ENCODE measurements at regions not wholly inside any gene's neighbourhood (a gene's known extent, or its start where the extent isn't known, plus 50 kb on each side); places are given as distances from the start of the nearest gene placed in this dataset.

GRCh38 chr14:87676814-87677437 lies 316.1 kb downstream of the GALC start:
- CTCF ChIA-PET (ENCODE audit: partially characterized antibody), result no interaction called here
- no peak overlapping the region for H3K4me3 Mint-ChIP-seq
- Histone ChIP-seq H3K27ac (ENCODE audit: low read depth, low read length) (no peak overlapping the region), H3K4me1 (ENCODE audit: insufficient read depth, low read length) (no peaks in the 10 kb centered on the region), H3K9me3 (ENCODE audit: control insufficient read depth in 1 of 2, low read length in 2 of 2) (no peaks in the 10 kb centered on the region), H3K36me3 (ENCODE audit: insufficient read depth, low read length) (no peaks in the 10 kb centered on the region), H3K4me3 (ENCODE audit: low read length in 2 of 2) (no peak overlapping the region), H3K27me3 (ENCODE audit: insufficient read depth, low read length) (no peaks in the 10 kb centered on the region)
- no peaks in the 10 kb centered on the region for H3K4me1 Mint-ChIP-seq
- intact Hi-C loops (cut with micrococcal nuclease), result no loop called here
- H3K27ac Mint-ChIP-seq, result no peak overlapping the region
- POLR2A ChIA-PET (ENCODE audit: partially characterized antibody), result no interaction called here
- no peak for DNase-seq
- H3K27me3 Mint-ChIP-seq, result no peaks in the 10 kb centered on the region
- H3K9me3 Mint-ChIP-seq, result peaks cover 0 to 6% (median 1%) of the 10 kb centered on the region in 8 donors
- no peaks in the 10 kb centered on the region for H3K36me3 Mint-ChIP-seq

- Histone ChIP-seq H3K27me3 (ENCODE audit: insufficient read depth, low read length) (no peaks in the 10 kb centered on the region), H3K36me3 (ENCODE audit: insufficient read depth, low read length) (no peaks in the 10 kb centered on the region), H3K9me3 (ENCODE audit: control insufficient read depth in 1 of 2, low read length in 2 of 2) (no peaks in the 10 kb centered on the region), H3K4me3 (ENCODE audit: low read length in 2 of 2) (no peak overlapping the region), H3K4me1 (ENCODE audit: insufficient read depth, low read length) (no peaks in the 10 kb centered on the region), H3K27ac (ENCODE audit: low read depth, low read length) (no peak overlapping the region)
- no peaks in the 10 kb centered on the region for H3K4me1 Mint-ChIP-seq
- no peaks in the 10 kb centered on the region for H3K36me3 Mint-ChIP-seq
- peaks cover 0 to 18% (median 2%) of the 10 kb centered on the region in 8 donors for H3K9me3 Mint-ChIP-seq
- ChIA-PET POLR2A (ENCODE audit: partially characterized antibody) (no interaction called here), CTCF (ENCODE audit: partially characterized antibody) (no interaction called here)
- H3K4me3 Mint-ChIP-seq, result no peak overlapping the region
- no peak overlapping the region for H3K27ac Mint-ChIP-seq
- DNase-seq, result no peak
- no peaks in the 10 kb centered on the region for H3K27me3 Mint-ChIP-seq
- intact Hi-C loops (cut with micrococcal nuclease), result no loop called here
Measured at GRCh38 chr14:87667659-87668058, 325.3 kb downstream of the GALC start.

- Histone ChIP-seq H3K9me3 (ENCODE audit: control insufficient read depth in 1 of 2, low read length in 2 of 2) (no peaks in the 10 kb centered on the region), H3K27me3 (ENCODE audit: insufficient read depth, low read length) (no peaks in the 10 kb centered on the region), H3K4me3 (ENCODE audit: low read length in 2 of 2) (no peak overlapping the region), H3K36me3 (ENCODE audit: insufficient read depth, low read length) (no peaks in the 10 kb centered on the region), H3K4me1 (ENCODE audit: insufficient read depth, low read length) (no peaks in the 10 kb centered on the region), H3K27ac (ENCODE audit: low read depth, low read length) (no peak overlapping the region)
- Mint-ChIP-seq H3K9me3 (peaks cover 0 to 18% (median 8%) of the 10 kb centered on the region in 8 donors), H3K4me3 (no peak overlapping the region), H3K27ac (no peak overlapping the region), H3K4me1 (no peaks in the 10 kb centered on the region), H3K27me3 (peaks cover 0 to 1% of the 10 kb centered on the region in 2 donors), H3K36me3 (no peaks in the 10 kb centered on the region)
- intact Hi-C loops (cut with micrococcal nuclease), result no loop called here
- ChIA-PET CTCF (ENCODE audit: partially characterized antibody) (interaction anchor here (1.0 kb wide), 1 partner anchor 22 kb away, joined by 3 read pairs; no protein-coding TSS in a partner anchor), POLR2A (ENCODE audit: partially characterized antibody) (no interaction called here)
- no peak for DNase-seq
Measured at GRCh38 chr14:87656315-87656714, 336.7 kb downstream of the GALC start.

GRCh38 chr14:87652278-87652677 lies 340.7 kb downstream of the GALC start:
- H3K9me3 Mint-ChIP-seq, result peaks cover 5 to 26% (median 16%) of the 10 kb centered on the region in 8 donors
- Histone ChIP-seq H3K4me1 (ENCODE audit: insufficient read depth, low read length) (no peaks in the 10 kb centered on the region), H3K9me3 (ENCODE audit: control insufficient read depth in 1 of 2, low read length in 2 of 2) (peaks cover 0 to 4% of the 10 kb centered on the region in 2 donors), H3K4me3 (ENCODE audit: low read length in 2 of 2) (no peak overlapping the region), H3K27ac (ENCODE audit: low read depth, low read length) (no peak overlapping the region), H3K36me3 (ENCODE audit: insufficient read depth, low read length) (no peaks in the 10 kb centered on the region), H3K27me3 (ENCODE audit: insufficient read depth, low read length) (no peaks in the 10 kb centered on the region)
- intact Hi-C loops (cut with micrococcal nuclease), result no loop called here
- ChIA-PET CTCF (ENCODE audit: partially characterized antibody) (no interaction called here), POLR2A (ENCODE audit: partially characterized antibody) (no interaction called here)
- H3K4me1 Mint-ChIP-seq, result no peaks in the 10 kb centered on the region
- no peak overlapping the region for H3K27ac Mint-ChIP-seq
- no peaks in the 10 kb centered on the region for H3K36me3 Mint-ChIP-seq
- no peak for DNase-seq
- no peaks in the 10 kb centered on the region for H3K27me3 Mint-ChIP-seq
- no peak overlapping the region for H3K4me3 Mint-ChIP-seq

- Mint-ChIP-seq H3K4me3 (no peak overlapping the region), H3K27ac (no peak overlapping the region), H3K36me3 (no peaks in the 10 kb centered on the region), H3K27me3 (no peaks in the 10 kb centered on the region), H3K4me1 (no peaks in the 10 kb centered on the region), H3K9me3 (peaks cover 8 to 18% (median 11%) of the 10 kb centered on the region in 8 donors)
- H3K27me3 ChIP-seq (ENCODE audit: insufficient read depth, low read length), result no peaks in the 10 kb centered on the region
- intact Hi-C loops (cut with micrococcal nuclease), result no loop called here
- ChIA-PET POLR2A (ENCODE audit: partially characterized antibody) (no interaction called here), CTCF (ENCODE audit: partially characterized antibody) (no interaction called here)
- H3K36me3 ChIP-seq (ENCODE audit: insufficient read depth, low read length), result no peaks in the 10 kb centered on the region
- DNase-seq, result no peak
- H3K4me3 ChIP-seq (ENCODE audit: low read length in 2 of 2), result no peak overlapping the region
- no peak overlapping the region for H3K27ac ChIP-seq (ENCODE audit: low read depth, low read length)
- H3K4me1 ChIP-seq (ENCODE audit: insufficient read depth, low read length), result no peaks in the 10 kb centered on the region
- H3K9me3 ChIP-seq (ENCODE audit: control insufficient read depth in 1 of 2, low read length in 2 of 2), result peaks cover 0 to 2% of the 10 kb centered on the region in 2 donors
Measured at GRCh38 chr14:87644689-87645088, 348.3 kb downstream of the GALC start.

GRCh38 chr14:87643005-87643404 lies 350.0 kb downstream of the GALC start:
- no peaks in the 10 kb centered on the region for H3K9me3 ChIP-seq (ENCODE audit: control insufficient read depth in 1 of 2, low read length in 2 of 2)
- Mint-ChIP-seq H3K9me3 (peaks cover 0 to 9% (median 3%) of the 10 kb centered on the region in 8 donors), H3K36me3 (no peaks in the 10 kb centered on the region), H3K4me3 (no peak overlapping the region), H3K27me3 (no peaks in the 10 kb centered on the region), H3K4me1 (no peaks in the 10 kb centered on the region), H3K27ac (no peak overlapping the region)
- DNase-seq, result no peak
- ChIA-PET POLR2A (ENCODE audit: partially characterized antibody) (no interaction called here), CTCF (ENCODE audit: partially characterized antibody) (no interaction called here)
- H3K4me1 ChIP-seq (ENCODE audit: insufficient read depth, low read length), result no peaks in the 10 kb centered on the region
- no peaks in the 10 kb centered on the region for H3K36me3 ChIP-seq (ENCODE audit: insufficient read depth, low read length)
- intact Hi-C loops (cut with micrococcal nuclease), result no loop called here
- H3K27ac ChIP-seq (ENCODE audit: low read depth, low read length), result no peak overlapping the region
- no peak overlapping the region for H3K4me3 ChIP-seq (ENCODE audit: low read length in 2 of 2)
- no peaks in the 10 kb centered on the region for H3K27me3 ChIP-seq (ENCODE audit: insufficient read depth, low read length)

GRCh38 chr14:87640553-87640952 lies 352.4 kb downstream of the GALC start:
- H3K27me3 ChIP-seq (ENCODE audit: insufficient read depth, low read length), result no peaks in the 10 kb centered on the region
- ChIA-PET CTCF (ENCODE audit: partially characterized antibody) (no interaction called here), POLR2A (ENCODE audit: partially characterized antibody) (no interaction called here)
- H3K4me1 ChIP-seq (ENCODE audit: insufficient read depth, low read length), result no peaks in the 10 kb centered on the region
- no peak overlapping the region for H3K27ac ChIP-seq (ENCODE audit: low read depth, low read length)
- Mint-ChIP-seq H3K9me3 (peaks cover 0 to 8% (median 2%) of the 10 kb centered on the region in 8 donors), H3K27ac (no peak overlapping the region), H3K4me3 (no peak overlapping the region), H3K4me1 (no peaks in the 10 kb centered on the region), H3K27me3 (no peaks in the 10 kb centered on the region), H3K36me3 (no peaks in the 10 kb centered on the region)
- DNase-seq, result no peak
- intact Hi-C loops (cut with micrococcal nuclease), result no loop called here
- no peaks in the 10 kb centered on the region for H3K9me3 ChIP-seq (ENCODE audit: control insufficient read depth in 1 of 2, low read length in 2 of 2)
- no peaks in the 10 kb centered on the region for H3K36me3 ChIP-seq (ENCODE audit: insufficient read depth, low read length)
- H3K4me3 ChIP-seq (ENCODE audit: low read length in 2 of 2), result no peak overlapping the region

GRCh38 chr14:87638196-87638595 lies 354.8 kb downstream of the GALC start:
- Mint-ChIP-seq H3K9me3 (peaks cover 0 to 10% (median 0%) of the 10 kb centered on the region in 8 donors), H3K27me3 (no peaks in the 10 kb centered on the region), H3K4me3 (no peak overlapping the region), H3K36me3 (no peaks in the 10 kb centered on the region), H3K27ac (no peak overlapping the region), H3K4me1 (no peaks in the 10 kb centered on the region)
- H3K4me3 ChIP-seq (ENCODE audit: low read length in 2 of 2), result no peak overlapping the region
- intact Hi-C loops (cut with micrococcal nuclease), result no loop called here
- no peaks in the 10 kb centered on the region for H3K36me3 ChIP-seq (ENCODE audit: insufficient read depth, low read length)
- no peaks in the 10 kb centered on the region for H3K4me1 ChIP-seq (ENCODE audit: insufficient read depth, low read length)
- no peaks in the 10 kb centered on the region for H3K9me3 ChIP-seq (ENCODE audit: control insufficient read depth in 1 of 2, low read length in 2 of 2)
- POLR2A ChIA-PET (ENCODE audit: partially characterized antibody), result no interaction called here
- CTCF ChIA-PET (ENCODE audit: partially characterized antibody), result no interaction called here
- no peak for DNase-seq
- no peaks in the 10 kb centered on the region for H3K27me3 ChIP-seq (ENCODE audit: insufficient read depth, low read length)
- no peak overlapping the region for H3K27ac ChIP-seq (ENCODE audit: low read depth, low read length)
